ENCODE measurements at regions not wholly inside any gene's neighbourhood (a gene's known extent, or its start where the extent isn't known, plus 50 kb on each side); places are given as distances from the start of the nearest gene placed in this dataset.

DNA sequence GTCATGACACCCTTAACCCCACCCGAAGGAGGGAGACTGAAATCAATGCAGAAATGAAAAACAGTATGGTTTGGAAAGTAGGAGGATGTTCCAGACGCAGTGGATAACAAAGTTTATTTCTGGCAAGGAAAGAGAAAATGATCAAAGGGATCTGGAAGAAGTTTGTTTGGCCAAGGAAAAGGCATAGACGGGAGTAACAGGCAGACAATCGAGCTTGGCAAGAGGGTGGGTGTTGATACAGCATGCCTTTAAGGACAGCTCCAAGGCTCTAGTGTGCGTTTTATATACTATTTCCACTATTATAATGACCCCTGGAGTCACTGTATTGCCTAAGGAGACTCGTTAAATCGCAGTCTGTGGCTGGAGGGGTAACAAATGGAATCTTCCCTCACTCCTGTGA lies 303.7 kb upstream of the RUNX1 start:
- no peak for DNase-seq
- TF ChIP-seq, protein P1, sequence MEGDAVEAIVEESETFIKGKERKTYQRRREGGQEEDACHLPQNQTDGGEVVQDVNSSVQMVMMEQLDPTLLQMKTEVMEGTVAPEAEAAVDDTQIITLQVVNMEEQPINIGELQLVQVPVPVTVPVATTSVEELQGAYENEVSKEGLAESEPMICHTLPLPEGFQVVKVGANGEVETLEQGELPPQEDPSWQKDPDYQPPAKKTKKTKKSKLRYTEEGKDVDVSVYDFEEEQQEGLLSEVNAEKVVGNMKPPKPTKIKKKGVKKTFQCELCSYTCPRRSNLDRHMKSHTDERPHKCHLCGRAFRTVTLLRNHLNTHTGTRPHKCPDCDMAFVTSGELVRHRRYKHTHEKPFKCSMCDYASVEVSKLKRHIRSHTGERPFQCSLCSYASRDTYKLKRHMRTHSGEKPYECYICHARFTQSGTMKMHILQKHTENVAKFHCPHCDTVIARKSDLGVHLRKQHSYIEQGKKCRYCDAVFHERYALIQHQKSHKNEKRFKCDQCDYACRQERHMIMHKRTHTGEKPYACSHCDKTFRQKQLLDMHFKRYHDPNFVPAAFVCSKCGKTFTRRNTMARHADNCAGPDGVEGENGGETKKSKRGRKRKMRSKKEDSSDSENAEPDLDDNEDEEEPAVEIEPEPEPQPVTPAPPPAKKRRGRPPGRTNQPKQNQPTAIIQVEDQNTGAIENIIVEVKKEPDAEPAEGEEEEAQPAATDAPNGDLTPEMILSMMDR (IDR thresholded peaks at IDR 0.05), result no peak
- TF ChIP-seq POLR2A (IDR thresholded peaks at IDR 0.05), result no peak
- H3K4me1 ChIP-seq (replicated peaks in 1 of 2), result no peaks in the 10 kb centered on the region
- no peak overlapping the region for H3K27ac ChIP-seq
- H3K27me3 ChIP-seq, result no peaks in the 10 kb centered on the region
- no peak overlapping the region for H3K4me3 ChIP-seq
- H3K36me3 ChIP-seq (replicated peaks in 1 of 2), result no peaks in the 10 kb centered on the region
- intact Hi-C loops (cut with DNase I), result no loop called here
- H3K9me3 ChIP-seq (replicated peaks in 1 of 3), result no peaks in the 10 kb centered on the region
- 50 to 64% (median 60%) methylated on average over 7 of the region's 7 CpGs for WGBS, 4 donors

DNA sequence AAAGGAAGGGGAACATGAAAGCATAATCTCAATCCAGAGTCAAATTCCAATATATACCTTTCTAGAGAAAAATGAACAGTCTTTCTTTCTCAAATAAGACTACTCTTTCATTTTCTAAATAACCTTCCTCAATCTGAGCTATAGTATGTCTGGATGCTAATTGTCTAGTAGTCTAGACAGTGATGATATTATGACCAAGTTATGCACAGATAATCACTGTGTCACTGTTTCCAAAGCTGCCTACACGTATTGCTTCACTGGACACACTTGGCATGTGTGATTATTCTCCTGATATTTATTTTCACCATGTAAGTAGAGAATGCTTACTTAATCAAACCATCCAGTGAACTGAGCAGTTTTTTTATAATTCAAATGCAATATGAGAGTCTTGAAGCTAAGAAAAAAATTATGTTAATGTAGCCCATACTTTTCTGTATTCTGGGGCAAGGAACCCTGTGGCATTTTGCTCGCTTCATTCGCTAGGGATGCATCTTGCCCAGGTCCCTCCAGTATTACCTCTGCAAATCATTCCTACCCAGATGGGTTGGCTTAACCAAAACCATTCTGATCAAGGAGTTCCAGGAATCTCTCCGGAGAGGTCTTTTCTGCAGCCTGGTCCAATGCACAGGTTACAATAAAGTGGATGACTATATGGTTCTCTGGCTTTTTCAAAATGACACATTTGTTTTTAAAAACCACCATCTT lies 303.1 kb upstream of the RUNX1 start:
- WGBS, 4 donors, result 76 to 86% (median 83%) methylated on average over 4 of the region's 4 CpGs
- H3K36me3 ChIP-seq (replicated peaks in 1 of 2), result no peaks in the 10 kb centered on the region
- DNase-seq, result no peak
- H3K4me3 ChIP-seq, result no peak overlapping the region
- TF ChIP-seq POLR2A (IDR thresholded peaks at IDR 0.05), result no peak
- TF ChIP-seq, protein P1 (IDR thresholded peaks at IDR 0.05), result no peak
- H3K9me3 ChIP-seq (replicated peaks in 1 of 3), result no peaks in the 10 kb centered on the region
- intact Hi-C loops (cut with DNase I), result no loop called here
- H3K27me3 ChIP-seq, result no peaks in the 10 kb centered on the region
- H3K4me1 ChIP-seq (replicated peaks in 1 of 2), result no peaks in the 10 kb centered on the region
- no peak overlapping the region for H3K27ac ChIP-seq

DNA sequence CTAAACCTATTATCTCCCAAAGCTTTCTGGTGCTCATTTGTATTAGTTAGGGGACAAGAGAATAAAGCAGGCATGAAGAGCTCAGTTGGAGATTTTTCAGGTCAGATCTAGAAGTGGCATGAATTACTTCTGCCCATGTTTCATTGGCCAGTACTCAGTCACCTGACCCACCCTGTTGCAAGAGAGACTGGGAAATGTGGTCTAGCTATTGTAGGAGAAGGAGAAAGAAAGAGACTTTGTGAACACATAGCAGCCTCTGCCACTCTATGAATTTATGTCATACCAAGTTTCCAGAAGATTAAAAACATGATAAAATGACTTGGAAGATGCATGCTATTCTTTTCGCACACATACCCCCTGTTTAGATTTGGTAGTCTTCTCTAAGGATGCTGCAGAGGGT lies 302.3 kb upstream of the RUNX1 start:
- H3K9me3 ChIP-seq (replicated peaks in 1 of 3), result no peaks in the 10 kb centered on the region
- no peak overlapping the region for H3K4me3 ChIP-seq
- WGBS, 4 donors, result 80 to 96% (median 91%) methylated on average over 1 of the region's 1 CpG
- intact Hi-C loops (cut with DNase I), result no loop called here
- TF ChIP-seq, protein P1 (IDR thresholded peaks at IDR 0.05), result no peak
- no peak for TF ChIP-seq POLR2A (IDR thresholded peaks at IDR 0.05)
- DNase-seq, result no peak
- H3K4me1 ChIP-seq (replicated peaks in 1 of 2), result no peaks in the 10 kb centered on the region
- H3K27ac ChIP-seq, result no peak overlapping the region
- no peaks in the 10 kb centered on the region for H3K36me3 ChIP-seq (replicated peaks in 1 of 2)
- no peaks in the 10 kb centered on the region for H3K27me3 ChIP-seq

DNA sequence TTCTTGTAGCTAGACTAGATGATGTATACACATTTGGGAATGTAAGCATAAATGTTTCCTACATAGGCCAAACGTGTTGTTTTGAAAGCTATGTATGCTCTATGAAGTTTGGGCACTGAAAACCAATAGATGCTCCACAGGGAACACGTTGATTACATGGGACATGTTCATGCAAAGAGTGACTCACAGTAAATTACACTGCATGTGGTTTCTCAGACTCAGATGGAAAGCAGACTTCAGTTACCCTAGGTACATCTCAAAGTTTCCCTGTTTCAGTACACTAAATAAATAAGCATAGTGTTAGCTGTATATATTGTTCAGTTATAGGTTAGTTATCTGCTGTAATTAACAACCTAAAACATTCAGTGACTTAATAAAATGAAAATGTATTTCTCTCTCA lies 301.9 kb upstream of the RUNX1 start:
- no peak for DNase-seq
- Histone ChIP-seq H3K36me3 (replicated peaks in 1 of 2) (no peaks in the 10 kb centered on the region), H3K4me3 (no peak overlapping the region), H3K27me3 (no peaks in the 10 kb centered on the region), H3K4me1 (replicated peaks in 1 of 2) (no peaks in the 10 kb centered on the region), H3K9me3 (replicated peaks in 1 of 3) (no peaks in the 10 kb centered on the region), H3K27ac (no peak overlapping the region)
- TF ChIP-seq, protein P1 (IDR thresholded peaks at IDR 0.05), result no peak
- TF ChIP-seq POLR2A (IDR thresholded peaks at IDR 0.05), result no peak
- intact Hi-C loops (cut with DNase I), result no loop called here
- WGBS, 4 donors, result 50 to 64% (median 59%) methylated on average over 2 of the region's 2 CpGs

All from adrenal gland (tissue), 9 donors.